Jurkat, Clone E6-1 (cell line): ENCODE measurements at regions not wholly inside any gene's neighbourhood (a gene's known extent, or its start where the extent isn't known, plus 50 kb on each side); places are given as distances from the start of the nearest gene placed in this dataset.

Experiments
- DNase-seq: peaks from one replicate; pipeline ENCODE4 v3.0.0-alpha.2; 2011; ENCODE audit warnings: low read depth, low spot score
- H3K4me3 ChIP-seq: 2 replicates; pipeline ENCODE4 v1.5.1; 2011; ENCODE audit warnings: mild to moderate bottlenecking, low read length, control low read depth, moderate library complexity

GRCh38 chr20:18989736-18990474 lies 176.3 kb downstream of the SCP2D1 start:
- DNase-seq = no peak

GRCh38 chr20:18991012-18991411 lies 177.4 kb downstream of the SCP2D1 start:
- H3K4me3 ChIP-seq = no peak overlapping the region
- DNase-seq = no peak

More at GRCh38 chr20:18989736-18990474, 176.3 kb downstream of the SCP2D1 start:
- no peak overlapping the region for H3K4me3 ChIP-seq

DNA sequence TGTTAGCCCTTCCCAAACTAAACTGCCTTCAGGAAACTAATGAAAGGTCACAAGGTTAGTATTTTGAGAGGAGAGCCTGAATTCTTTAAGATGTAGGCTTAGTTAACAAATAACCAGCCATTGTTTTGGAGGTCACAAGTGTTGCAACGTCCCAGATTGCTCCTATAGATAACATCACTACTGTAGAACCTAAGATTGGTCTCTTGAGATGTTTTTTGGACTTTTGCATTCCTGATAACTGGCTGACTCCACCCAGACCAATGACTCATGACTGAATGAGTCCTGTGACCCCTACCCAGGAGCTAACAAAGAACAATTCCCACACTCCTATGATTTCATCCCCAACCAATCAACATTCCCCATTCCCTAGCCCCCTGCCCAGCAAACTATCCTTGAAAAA lies 178.8 kb downstream of the SCP2D1 start:
- no peak overlapping the region for H3K4me3 ChIP-seq
- no peak for DNase-seq

DNA sequence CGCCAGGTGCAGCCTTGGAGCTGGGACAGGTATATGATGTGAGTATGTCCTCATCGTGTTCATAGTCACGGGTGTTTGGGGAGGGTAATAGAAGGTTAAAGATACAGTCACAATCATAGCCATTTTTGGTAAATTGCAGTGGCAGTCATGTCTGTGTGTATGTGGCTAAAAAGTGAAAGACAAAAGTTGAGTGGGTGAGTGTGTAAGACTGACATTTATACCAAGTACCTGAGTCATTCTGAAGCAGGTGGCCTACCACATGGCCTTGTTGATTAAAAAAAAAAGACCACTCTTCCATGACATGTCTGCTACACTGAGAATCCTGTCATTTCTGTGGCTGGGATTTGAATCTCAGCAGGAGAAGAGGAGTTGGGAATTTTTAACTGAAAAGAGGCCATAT lies 181.9 kb downstream of the SCP2D1 start:
- H3K4me3 ChIP-seq = no peak overlapping the region
- DNase-seq = no peak

DNA sequence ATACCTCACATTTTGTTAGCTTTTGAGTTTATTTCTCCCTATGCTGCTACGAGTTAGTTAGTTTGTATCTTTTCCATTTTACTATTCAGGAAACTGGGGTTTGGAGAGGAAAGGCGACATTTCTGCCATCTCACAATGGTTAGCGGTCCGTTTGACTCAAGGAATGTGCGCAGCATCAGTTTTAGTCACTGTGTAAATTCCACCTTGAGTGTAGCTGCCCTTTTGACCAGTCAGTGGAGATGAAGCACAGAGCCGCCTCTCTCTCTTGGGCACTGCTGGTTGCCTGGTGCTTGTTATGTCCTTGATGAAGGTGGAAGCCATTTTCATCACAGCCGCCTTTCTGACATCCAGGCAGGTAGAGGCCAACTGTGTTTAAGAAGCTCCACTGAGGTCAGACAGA lies 185.5 kb downstream of the SCP2D1 start:
- H3K4me3 ChIP-seq = no peak overlapping the region
- no peak for DNase-seq

DNA sequence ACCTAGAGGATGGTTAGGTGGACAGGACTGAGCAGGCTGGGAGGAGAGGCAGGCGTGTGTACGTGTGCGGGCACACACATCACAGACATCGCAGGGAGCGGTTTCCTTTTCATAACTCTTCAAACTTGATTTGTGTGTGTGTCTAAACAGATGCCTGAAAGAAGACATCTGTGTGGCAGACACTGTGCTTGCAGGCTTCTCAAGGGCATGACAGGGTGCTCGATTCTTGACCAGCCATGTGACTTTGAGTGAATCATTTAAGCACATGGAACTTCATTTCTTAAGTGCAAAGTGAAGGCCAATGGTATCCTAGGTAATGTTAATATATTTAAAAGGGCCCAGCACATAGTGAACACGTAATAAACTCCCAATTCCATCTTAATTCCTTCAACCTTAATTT lies 186.5 kb downstream of the SCP2D1 start:
- DNase-seq = no peak
- no peak overlapping the region for H3K4me3 ChIP-seq

GRCh38 chr20:19001177-19001576 lies 187.6 kb downstream of the SCP2D1 start:
- H3K4me3 ChIP-seq = no peak overlapping the region
- DNase-seq = no peak

DNA sequence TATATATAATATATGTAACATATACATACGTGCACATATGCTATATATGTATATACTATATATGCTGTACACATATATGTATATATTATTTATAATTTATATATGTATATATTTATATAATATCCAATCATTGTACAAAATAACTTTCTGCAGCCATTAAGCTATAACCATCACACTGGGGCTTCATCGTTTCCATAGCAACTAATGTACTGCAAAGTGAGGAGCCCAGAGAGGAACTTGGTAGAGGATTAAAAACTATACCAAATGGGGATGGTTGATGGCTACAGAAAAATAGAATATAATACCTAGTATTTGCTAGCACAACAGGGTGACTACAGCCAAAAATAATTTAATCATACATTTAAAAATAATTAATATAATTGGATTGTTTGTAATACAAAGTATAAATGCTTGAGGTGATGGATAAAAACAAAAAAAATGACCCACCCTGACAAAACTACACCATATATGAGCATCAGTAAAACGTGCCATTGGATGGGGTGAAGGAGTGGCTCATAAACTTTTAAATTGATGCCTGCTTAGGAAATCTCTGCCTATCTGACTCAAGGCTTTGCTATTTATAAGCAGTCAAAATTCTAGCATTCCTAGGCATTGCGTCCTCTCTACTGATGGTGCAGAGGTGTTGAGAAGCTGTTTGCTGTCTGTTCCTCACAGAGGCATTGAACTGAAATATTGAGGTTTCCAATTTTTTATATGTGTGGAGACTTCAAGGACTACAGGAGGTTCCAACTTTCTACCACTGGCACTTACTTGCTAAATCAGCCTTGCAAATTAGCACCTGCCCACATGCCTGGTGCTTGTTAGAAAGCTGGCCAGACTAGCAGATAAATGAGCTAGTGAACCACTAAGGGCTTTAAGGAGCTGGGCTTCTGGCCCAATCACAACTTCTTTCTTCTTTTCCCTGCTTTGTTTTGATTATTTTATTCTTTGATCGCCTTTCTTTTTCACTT lies 190.1 kb downstream of the SCP2D1 start:
- no peak overlapping the region for H3K4me3 ChIP-seq
- no peak for DNase-seq

DNA sequence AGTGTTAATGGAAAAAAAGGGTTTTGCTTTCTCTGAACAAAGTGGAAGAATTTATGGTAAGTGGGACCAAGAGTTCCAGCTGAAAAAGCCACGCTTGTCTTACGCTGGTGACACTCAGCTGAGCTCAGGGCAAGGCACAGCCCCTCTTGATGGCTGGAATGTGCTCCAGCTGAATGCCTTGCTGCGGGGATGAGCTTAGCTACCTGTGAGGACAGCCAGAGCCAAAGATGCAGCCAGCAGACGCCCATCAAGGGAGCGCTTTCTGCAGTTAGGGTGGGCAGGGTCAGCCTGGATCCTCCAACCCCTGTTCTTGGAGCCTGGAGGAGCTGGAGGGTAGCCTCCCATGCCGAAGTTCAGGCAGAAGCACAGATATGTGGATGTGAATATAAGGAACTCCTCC lies 191.4 kb downstream of the SCP2D1 start:
- no peak for DNase-seq
- no peak overlapping the region for H3K4me3 ChIP-seq

DNA sequence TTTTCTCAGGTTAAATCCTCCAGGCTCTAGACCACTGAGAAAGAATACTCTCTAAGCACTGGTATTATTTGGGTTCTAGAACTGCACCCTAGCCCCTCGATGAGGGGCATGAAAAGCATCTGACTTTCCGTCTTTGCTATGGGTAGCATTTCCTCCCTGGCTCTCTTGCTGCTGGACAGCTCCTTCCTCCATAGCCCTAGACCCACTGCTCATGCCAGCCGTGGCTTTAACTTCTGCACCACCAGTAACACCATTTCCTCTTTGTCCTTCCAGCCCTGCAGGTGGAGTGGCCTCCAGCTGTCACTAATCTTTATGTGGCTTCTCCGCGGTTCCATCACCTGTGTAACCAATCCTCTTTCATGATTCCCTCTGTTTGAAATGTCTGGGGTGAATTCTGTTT lies 194.9 kb downstream of the SCP2D1 start:
- no peak for DNase-seq
- H3K4me3 ChIP-seq = no peak overlapping the region

- DNase-seq = no peak
- no peak overlapping the region for H3K4me3 ChIP-seq
These were observed 195.6 kb downstream of the SCP2D1 start for GRCh38 chr20:19009081-19009688.

DNA sequence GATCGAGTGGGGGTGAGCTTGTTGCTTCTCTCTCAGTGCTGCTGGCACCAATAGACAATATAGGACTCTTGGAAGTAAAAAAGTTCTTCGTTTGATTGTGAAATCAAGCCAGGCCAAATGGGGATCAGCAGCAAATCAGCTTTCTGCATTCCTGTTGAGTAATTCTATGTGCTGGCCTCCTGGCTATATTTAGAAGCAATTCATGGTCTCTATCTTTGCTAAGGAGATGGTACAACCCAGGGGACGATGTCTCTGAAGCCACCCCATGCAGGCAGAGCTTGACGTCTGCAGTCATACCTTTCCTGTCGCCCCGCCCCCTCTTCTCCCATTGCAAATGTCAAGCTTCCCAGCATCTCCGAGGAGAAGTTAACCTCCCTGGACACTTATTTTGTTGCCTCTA lies 199.1 kb downstream of the SCP2D1 start:
- DNase-seq = no peak

DNA sequence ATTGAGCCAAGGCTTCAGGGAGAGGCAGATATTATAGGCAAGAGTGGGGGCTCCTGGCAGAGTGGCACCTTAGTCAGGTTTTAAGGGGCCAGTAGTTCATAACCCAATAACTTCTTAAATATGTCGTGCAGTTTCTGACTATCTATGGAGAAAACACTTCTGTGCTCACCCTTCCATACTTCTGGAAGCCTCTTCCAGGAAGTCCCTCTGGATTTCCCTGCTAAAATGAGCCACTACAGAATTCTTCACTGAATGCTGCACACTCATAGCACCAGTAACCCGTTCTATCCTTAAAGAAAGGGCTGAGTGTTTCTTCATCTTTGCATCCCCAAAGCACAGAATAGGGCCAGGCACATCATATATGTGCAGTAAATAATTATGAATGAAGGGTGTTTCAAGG lies 198.5 kb upstream of the SLC24A3 start:
- no peak overlapping the region for H3K4me3 ChIP-seq
- DNase-seq = no peak

More for the DNA sequence above, 199.1 kb downstream of the SCP2D1 start:
- H3K4me3 ChIP-seq = no peak overlapping the region

GRCh38 chr20:19015351-19016139 lies 196.9 kb upstream of the SLC24A3 start:
- DNase-seq = no peak
- H3K4me3 ChIP-seq = no peak overlapping the region

DNA sequence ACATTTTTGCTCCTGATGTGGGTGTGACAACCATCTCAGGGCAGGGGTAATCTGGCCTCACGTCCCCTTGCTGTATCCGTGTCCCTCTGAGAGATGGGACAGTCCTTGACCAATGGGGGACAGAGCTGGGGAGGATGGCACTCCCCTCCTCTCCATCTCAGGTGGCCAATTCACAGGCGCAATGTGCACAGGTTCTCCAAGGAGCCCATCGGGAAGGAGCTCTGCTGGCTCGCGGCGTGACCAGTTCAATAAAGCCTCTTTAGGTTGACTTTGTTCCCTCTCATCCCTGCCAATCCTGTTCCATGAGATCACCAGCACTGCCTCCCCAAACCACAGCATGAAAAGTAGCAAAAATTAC lies 196.3 kb upstream of the SLC24A3 start:
- no peak for DNase-seq
- H3K4me3 ChIP-seq = no peak overlapping the region

- no peak for DNase-seq
- H3K4me3 ChIP-seq = no peak overlapping the region
These were observed 195.2 kb upstream of the SLC24A3 start for GRCh38 chr20:19017104-19017690.

- H3K4me3 ChIP-seq = no peak overlapping the region
- no peak for DNase-seq
These were observed 193.6 kb upstream of the SLC24A3 start for GRCh38 chr20:19018881-19019280.

- DNase-seq = no peak
- no peak overlapping the region for H3K4me3 ChIP-seq
These were observed 192.6 kb upstream of the SLC24A3 start for GRCh38 chr20:19019734-19020364.
